ENCODE measurements at regions not wholly inside any gene's neighbourhood (a gene's known extent, or its start where the extent isn't known, plus 50 kb on each side); places are given as distances from the start of the nearest gene placed in this dataset.

- Histone ChIP-seq H2AK5ac (ENCODE audit: insufficient read length, low read length) (no peak overlapping the region), H4K91ac (ENCODE audit: insufficient read length, low read depth, low read length) (no peak overlapping the region), H3K4ac (ENCODE audit: low read depth, low read length) (no peak overlapping the region), H2BK5ac (ENCODE audit: insufficient read length, low read length) (no peak overlapping the region), H3K27me3 (ENCODE audit: insufficient read depth, low read length) (no peaks in the 10 kb centered on the region), H4K5ac (ENCODE audit: insufficient read length, low read depth, low read length) (no peak overlapping the region), H3K27ac (ENCODE audit: insufficient read length, low read depth, low read length) (no peak overlapping the region), H3K9ac (ENCODE audit: extremely low read depth, insufficient read length, low read length) (no peak overlapping the region), H3K79me1 (ENCODE audit: insufficient read depth, low read depth, low read length, poor library complexity, severe bottlenecking) (no peaks in the 10 kb centered on the region), H3K23me2 (ENCODE audit: insufficient read length, low read depth, low read length, poor library complexity, severe bottlenecking) (no peaks in the 10 kb centered on the region), H3K9me3 (ENCODE audit: control insufficient read depth, low read depth, low read length) (no peaks in the 10 kb centered on the region), H2AFZ (ENCODE audit: low read length) (no peak overlapping the region), H3K18ac (ENCODE audit: insufficient read length, low read depth, low read length) (no peak overlapping the region), H2BK15ac (ENCODE audit: low read depth, low read length) (no peak overlapping the region), H3K79me2 (ENCODE audit: insufficient read depth, low read length) (no peaks in the 10 kb centered on the region), H3K14ac (ENCODE audit: insufficient read depth, low read length) (no peak overlapping the region), H3K56ac (ENCODE audit: insufficient read length, low read depth, low read length) (no peak overlapping the region), H2BK120ac (ENCODE audit: low read depth, low read length, poor library complexity, severe bottlenecking) (no peak overlapping the region), H2BK20ac (ENCODE audit: low read depth, low read length, poor library complexity, severe bottlenecking) (no peak overlapping the region), H3K4me2 (ENCODE audit: insufficient read depth, insufficient read length, low read length) (no peak overlapping the region), H3K4me1 (ENCODE audit: insufficient read depth, low read length) (no peaks in the 10 kb centered on the region), H4K20me1 (ENCODE audit: control insufficient read depth, insufficient read depth, insufficient read length) (no peaks in the 10 kb centered on the region), H3T11ph (ENCODE audit: low read length) (no peak overlapping the region), H2BK12ac (ENCODE audit: insufficient read length, low read depth, low read length) (no peak overlapping the region), H4K8ac (replicated peaks; ENCODE audit: insufficient read length, low read depth, low read length) (no peak overlapping the region), H3K23ac (ENCODE audit: insufficient read length, low read depth, low read length) (no peak overlapping the region)
- Mint-ChIP-seq H3K9me3 (no peaks in the 10 kb centered on the region; a peak in 1 of 5 replicates), H3K4me1 (no peaks in the 10 kb centered on the region), H3K4me3 (no peak overlapping the region), H3K27ac (no peak overlapping the region), H3K36me3 (ENCODE audit: insufficient read depth in 1 of 3, low read depth in 3 of 3) (no peaks in the 10 kb centered on the region), H3K27me3 (ENCODE audit: low read depth) (no peaks in the 10 kb centered on the region; the same call in 1 of the 2 replicates)
- DNase-seq = no peak
- WGBS (ENCODE audit: extremely low coverage, insufficient read length, low lambda C conversion rate) = no CpG with 5 or more reads among the region's 2 CpGs
- no peak for TF ChIP-seq CTCF (conservative IDR thresholded peaks at IDR 0.05)
Measured at GRCh38 chr4:56273391-56273790, 113.9 kb downstream of the AASDH start.

Measured in H9 (cell line).